HG02642 (cell line): ENCODE measurements at regions not wholly inside any gene's neighbourhood (a gene's known extent, or its start where the extent isn't known, plus 50 kb on each side); places are given as distances from the start of the nearest gene placed in this dataset.

ENCODE experiments used
- ATAC-seq: cut with Tn5 transposase; IDR thresholded peaks from one replicate; pipeline ENCODE4 v1.9.1; 2021; ENCODE audit warnings: mild to moderate bottlenecking; ENCODE audit not compliant: unreplicated experiment, poor library complexity

GRCh38 chr2:8543383-8544170 lies 138.3 kb upstream of the ID2 start:
- ATAC-seq, result peak; percentile 66

GRCh38 chr2:8544171-8544785 lies 137.6 kb upstream of the ID2 start:
- no peak for ATAC-seq

DNA sequence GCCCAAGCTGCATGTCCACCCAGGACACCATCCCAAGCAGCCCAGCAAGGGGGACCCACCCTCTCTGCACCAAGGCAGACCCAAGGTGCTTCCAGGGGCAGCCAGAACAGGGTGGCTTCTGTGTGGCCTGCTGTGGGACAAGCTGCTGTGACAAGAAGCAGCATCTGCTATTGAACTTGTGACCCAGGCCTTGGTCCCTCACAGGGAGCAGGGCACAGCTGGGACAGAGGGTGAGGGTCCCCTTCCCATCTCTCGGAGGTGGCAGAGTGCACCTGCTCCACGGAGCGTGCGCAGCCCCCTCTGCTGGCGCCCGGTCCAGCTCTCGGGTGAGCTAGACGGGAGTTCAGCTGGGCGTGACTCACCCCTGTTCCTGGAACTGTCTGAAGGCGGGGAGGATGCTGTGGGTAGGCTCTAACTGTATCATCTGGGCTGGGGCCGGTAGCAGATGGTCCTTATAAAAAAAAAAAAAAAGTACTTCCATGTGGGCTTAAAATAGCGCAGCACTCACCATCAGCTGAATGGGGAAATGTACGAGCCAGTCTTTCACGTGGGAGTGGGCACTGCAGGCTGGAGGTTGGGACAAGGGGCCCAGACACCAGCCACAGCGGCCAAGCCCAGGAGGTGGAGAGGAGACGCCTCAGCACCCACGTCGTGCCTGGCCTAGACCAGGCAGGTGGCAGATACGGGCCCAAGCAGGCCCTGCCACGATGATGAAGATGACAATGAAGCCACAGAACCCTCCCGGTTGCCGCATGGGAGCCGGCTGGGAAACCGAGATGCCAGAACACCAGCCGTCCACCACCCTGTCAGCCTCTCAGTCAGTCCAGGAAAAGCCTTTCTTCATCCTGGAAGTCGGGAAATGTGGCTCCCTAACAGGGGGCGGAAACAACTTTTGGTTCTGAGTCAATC lies 136.8 kb upstream of the ID2 start:
- peak; percentile 65 for ATAC-seq

DNA sequence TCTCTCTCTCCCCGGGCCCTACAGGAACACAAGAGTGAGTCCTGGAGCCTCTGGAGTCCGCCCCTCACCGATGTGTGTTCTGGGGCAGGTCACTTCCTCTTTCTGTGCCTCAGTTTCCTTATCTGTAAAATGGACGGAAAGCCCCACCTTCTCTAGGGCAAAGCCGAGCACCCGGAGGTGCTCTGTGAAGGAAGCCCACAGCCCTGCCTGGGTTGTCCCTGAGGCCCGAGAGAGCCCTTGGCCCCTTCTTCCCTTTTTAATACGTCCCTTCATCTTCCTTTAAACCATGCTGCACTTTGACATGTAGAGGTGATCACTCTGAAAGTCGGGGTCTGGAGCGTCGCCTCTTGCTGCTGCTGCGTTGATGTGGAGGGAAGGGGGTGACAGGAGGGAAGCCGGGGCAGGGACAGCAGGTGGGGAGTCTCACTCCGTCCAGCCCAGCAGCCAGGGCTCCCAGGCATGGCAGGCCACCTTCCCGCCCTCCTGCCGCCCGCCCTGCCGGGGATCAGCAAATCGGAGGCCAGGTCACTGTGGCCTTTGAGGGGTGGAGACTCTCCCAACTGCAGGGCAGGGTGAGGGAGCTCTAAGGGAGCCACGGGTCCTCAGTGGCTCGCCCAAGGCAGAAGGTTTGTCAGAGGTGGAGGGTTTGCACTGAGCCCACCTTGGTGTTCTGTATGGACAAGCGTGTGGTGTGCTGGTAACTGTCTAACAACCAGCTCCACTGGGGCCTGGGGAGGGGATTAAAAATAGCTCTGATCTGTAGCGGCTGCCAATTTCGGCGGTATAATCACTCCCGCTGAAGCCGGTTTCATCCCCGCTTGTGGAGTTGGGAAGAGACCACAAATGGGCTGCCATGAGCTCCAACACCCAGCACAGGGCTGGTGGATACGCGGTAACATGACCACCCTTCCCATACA lies 135.9 kb upstream of the ID2 start:
- ATAC-seq, result no peak

- no peak for ATAC-seq
Observed at GRCh38 chr2:8546612-8547283, 135.1 kb upstream of the ID2 start.

DNA sequence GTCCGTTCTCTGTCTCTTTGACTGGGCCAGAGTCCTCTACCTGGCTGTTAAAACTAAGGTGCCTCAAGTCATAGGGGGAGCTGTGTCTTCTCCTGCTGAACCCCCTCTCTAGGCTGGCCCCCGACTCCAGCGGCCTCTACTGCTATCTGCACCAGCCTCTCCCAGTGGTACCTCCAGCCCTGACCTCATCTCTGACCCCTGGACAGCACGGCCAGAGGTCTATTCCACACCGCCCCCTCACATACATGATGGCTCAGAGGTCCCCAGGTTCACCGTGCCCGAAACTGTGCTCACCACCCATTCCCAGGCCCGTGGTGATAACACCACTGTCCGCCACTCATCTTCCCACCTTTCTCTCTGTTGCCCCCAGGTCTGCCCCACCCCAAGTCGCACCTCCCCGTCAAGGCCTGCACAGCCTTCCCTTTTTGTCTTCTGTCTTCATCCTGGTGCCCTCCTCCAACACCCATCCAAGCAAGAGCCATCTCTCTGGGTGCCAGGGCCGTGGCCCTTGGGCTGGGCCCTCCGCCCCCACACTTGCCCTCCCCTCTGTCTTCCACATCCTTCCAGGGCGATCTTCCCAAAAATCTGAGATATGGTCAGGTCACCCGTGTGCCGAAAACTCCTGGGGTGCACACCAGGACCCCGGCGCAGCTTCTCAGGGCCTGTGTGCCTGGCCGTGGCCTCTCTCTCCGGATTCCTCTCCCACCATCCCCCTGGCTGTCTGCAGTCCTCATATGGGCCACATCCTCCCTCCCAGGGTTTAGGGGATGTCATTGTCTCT lies 134.4 kb upstream of the ID2 start:
- ATAC-seq, result no peak

DNA sequence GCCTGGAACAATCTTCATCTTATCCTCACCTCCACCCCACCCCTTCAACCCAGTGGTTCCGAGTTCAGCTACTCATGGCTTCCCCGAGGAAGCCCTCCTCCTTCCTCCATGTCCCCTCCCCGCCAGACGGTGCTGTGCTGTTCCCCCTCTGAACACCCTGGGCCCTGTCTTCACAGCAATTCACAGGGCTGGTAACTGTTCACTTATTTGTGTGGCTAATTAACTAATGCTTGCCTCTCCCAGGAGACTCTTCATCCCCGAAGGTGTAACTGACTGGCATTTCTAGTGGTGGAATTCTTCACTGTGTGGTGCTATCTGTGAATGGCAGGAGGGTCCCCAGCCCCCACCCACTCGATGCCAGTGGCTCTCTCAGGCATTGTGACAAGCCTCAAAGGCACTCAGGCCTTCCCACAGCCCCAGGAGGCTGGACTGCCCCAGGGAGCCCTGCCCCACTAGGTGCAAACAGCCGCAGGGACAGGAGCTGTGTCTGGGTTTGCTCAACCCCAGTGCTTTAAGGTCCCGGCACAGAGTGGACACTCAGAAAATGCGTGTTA lies 133.7 kb upstream of the ID2 start:
- no peak for ATAC-seq

- no peak for ATAC-seq
Observed at GRCh38 chr2:8548619-8549150, 133.2 kb upstream of the ID2 start.

DNA sequence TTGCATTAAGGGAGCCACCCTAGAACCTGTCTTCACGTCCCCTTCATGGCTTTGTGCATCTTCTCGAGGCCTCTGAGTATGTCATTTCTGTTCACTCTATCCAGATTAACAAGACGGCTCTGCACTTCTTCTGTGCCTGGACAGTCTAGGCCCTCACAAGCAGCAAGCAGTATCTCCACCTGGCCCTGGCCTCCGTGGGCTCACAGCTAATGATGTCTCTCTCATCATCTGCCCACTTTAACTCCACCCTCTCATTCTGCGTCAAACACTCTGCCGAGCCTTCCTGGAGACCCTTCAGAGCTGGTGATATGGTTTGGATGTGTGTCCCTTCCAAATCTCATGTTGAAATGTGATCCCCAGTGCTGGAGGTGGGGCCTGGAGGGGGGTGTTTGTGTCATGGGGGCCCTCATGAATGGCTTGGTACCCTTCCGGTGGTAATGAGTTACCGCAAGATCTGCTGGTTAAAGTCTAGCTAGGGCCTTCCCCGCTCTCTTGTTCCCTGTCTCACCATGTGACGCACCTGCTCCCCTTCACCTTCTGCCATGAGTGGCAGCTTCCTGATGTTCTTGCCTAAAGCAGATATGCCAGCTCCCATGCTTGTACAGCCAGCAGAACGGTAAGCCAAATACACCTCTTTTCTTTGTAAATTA lies 132.5 kb upstream of the ID2 start:
- no peak for ATAC-seq

GRCh38 chr2:8549942-8550341 lies 131.9 kb upstream of the ID2 start:
- ATAC-seq, result no peak

- no peak for ATAC-seq
Observed at GRCh38 chr2:8550481-8550880, 131.4 kb upstream of the ID2 start.

- no peak for ATAC-seq
Observed at GRCh38 chr2:8550937-8551621, 130.8 kb upstream of the ID2 start.

DNA sequence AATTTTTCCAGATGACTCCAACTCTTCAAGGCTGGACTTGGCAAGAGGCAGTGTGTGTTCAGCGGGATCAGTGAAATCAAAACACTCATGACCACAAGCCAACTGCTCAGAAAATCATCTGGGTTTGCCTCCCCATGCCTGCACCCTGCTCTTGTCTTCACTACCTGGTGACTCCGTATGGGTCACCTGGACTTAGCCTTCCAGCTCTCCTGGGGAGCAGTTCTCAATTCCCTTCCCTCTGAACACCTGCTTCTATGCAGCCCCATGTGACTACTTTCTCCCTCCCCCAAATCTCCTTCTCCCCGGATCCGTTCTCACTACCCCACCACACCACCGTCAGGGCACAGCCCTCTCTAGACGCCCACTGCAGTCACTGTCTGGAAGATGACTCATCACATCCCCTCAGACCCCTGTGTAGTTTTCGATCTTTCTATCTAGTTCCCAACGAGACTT lies 130.2 kb upstream of the ID2 start:
- ATAC-seq, result peak; percentile 68

- peak; percentile 44 for ATAC-seq
Observed at GRCh38 chr2:8552293-8552801, 129.5 kb upstream of the ID2 start.

- no peak for ATAC-seq
Observed at GRCh38 chr2:8553643-8554042, 128.2 kb upstream of the ID2 start.

- ATAC-seq, result no peak
Observed at GRCh38 chr2:8554296-8554806, 127.5 kb upstream of the ID2 start.

GRCh38 chr2:8555543-8555942 lies 126.3 kb upstream of the ID2 start:
- no peak for ATAC-seq
